Liver (tissue), 8 donors: ENCODE measurements at regions not wholly inside any gene's neighbourhood (a gene's known extent, or its start where the extent isn't known, plus 50 kb on each side); places are given as distances from the start of the nearest gene placed in this dataset.

Experiments
- DNase-seq: peaks from one replicate; pipeline ENCODE4 v3.0.0-alpha.2; 2017; ENCODE audit warnings: low spot score
- H3K27ac ChIP-seq, 2 donors: one replicate each; pipeline ENCODE4 v1.7.0; 2013; ENCODE audit warnings: inconsistent platforms in 2 of 2, low read length in 2 of 2, control low read depth in 1 of 2, low read depth in 1 of 2, mild to moderate bottlenecking in 1 of 2
- H3K27me3 ChIP-seq, 4 donors: one replicate each; pipeline versions ENCODE4 v1.6.1 to v1.7.0; 2013; ENCODE audit warnings: low read length in 3 of 4, inconsistent platforms in 1 of 4, mild to moderate bottlenecking in 1 of 4, moderate library complexity in 1 of 4; ENCODE audit not compliant: control insufficient read depth in 4 of 4, insufficient read depth in 4 of 4
- H3K36me3 ChIP-seq, 4 donors: one replicate each; pipeline versions ENCODE4 v1.6.1 to v1.7.0; 2013; ENCODE audit warnings: low read length in 3 of 4, mild to moderate bottlenecking in 3 of 4, low read depth in 1 of 4, moderate library complexity in 1 of 4; ENCODE audit not compliant: control insufficient read depth in 4 of 4, insufficient read depth in 3 of 4
- H3K4me1 ChIP-seq, 4 donors: one replicate each; pipeline versions ENCODE4 v1.6.1 to v1.7.0; 2013; ENCODE audit warnings: low read length in 3 of 4, mild to moderate bottlenecking in 3 of 4, moderate library complexity in 1 of 4; ENCODE audit not compliant: control insufficient read depth in 4 of 4, insufficient read depth in 4 of 4
- H3K4me3 ChIP-seq, 3 donors: one replicate each; pipeline versions ENCODE4 v1.6.1 to v1.7.0; 2013; ENCODE audit warnings: low read length in 3 of 3, control low read depth in 1 of 3, low read depth in 1 of 3, mild to moderate bottlenecking in 1 of 3
- H3K9ac ChIP-seq, 2 donors: one replicate each; pipeline ENCODE4 v1.7.0; 2013; ENCODE audit warnings: low read length in 2 of 2, mild to moderate bottlenecking in 2 of 2, moderate library complexity in 2 of 2, control low read depth in 1 of 2, low read depth in 1 of 2
- H3K9me3 ChIP-seq, 4 donors: one replicate each; pipeline versions ENCODE4 v1.6.1 to v1.7.0; 2013; ENCODE audit warnings: low read length in 3 of 4; ENCODE audit not compliant: control insufficient read depth in 4 of 4
- FOXA2 ChIP-seq: IDR thresholded peaks from 2 replicates; pipeline ENCODE4 v1.6.1; 2016; ENCODE audit warnings: antibody characterized with exemption
- GABPA ChIP-seq, 2 donors: IDR thresholded peaks in 1 of 2; conservative IDR thresholded peaks in 1 of 2; 2 replicates each; pipeline ENCODE4 v1.6.1; 2016; ENCODE audit warnings: antibody characterized with exemption in 2 of 2, mild to moderate bottlenecking in 1 of 2, moderate library complexity in 1 of 2
- HNF4A ChIP-seq, 2 donors: conservative IDR thresholded peaks; 2 replicates each; pipeline ENCODE4 v1.6.1; 2016; ENCODE audit warnings: antibody characterized with exemption in 2 of 2, mild to moderate bottlenecking in 2 of 2
- HNF4G ChIP-seq: IDR thresholded peaks from 2 replicates; pipeline ENCODE4 v1.6.1; 2016; ENCODE audit warnings: antibody characterized with exemption
- RAD21 ChIP-seq, 2 donors: IDR thresholded peaks; 2 replicates each; pipeline ENCODE4 v1.6.1; 2016; ENCODE audit warnings: antibody characterized with exemption in 2 of 2, mild to moderate bottlenecking in 2 of 2
- REST ChIP-seq: IDR thresholded peaks from 2 replicates; pipeline ENCODE4 v1.6.1; 2016; ENCODE audit warnings: antibody characterized with exemption, mild to moderate bottlenecking
- RXRA ChIP-seq, 2 donors: IDR thresholded peaks; 2 replicates each; pipeline ENCODE4 v1.6.1; 2017 to 2018; ENCODE audit warnings: antibody characterized with exemption in 2 of 2, mild to moderate bottlenecking in 1 of 2
- TAF1 ChIP-seq: conservative IDR thresholded peaks from 2 replicates; pipeline ENCODE4 v1.6.1; 2016; ENCODE audit warnings: antibody characterized with exemption, mild to moderate bottlenecking
- YY1 ChIP-seq: IDR thresholded peaks from 2 replicates; pipeline ENCODE4 v1.6.1; 2016; ENCODE audit warnings: antibody characterized with exemption, mild to moderate bottlenecking
- WGBS: extraction: QIAGEN DNeasy Blood & Tissue Kit; methylation state at CpG from one replicate; pipeline ENCODE4 v1.1.7; 2013; 5-methylcytosine and 5-hydroxymethylcytosine counted together
- TF ChIP-seq, protein P1 (sequence below): fragments of 150-350 bp; IDR thresholded peaks from 2 replicates; pipeline ENCODE4 v1.5.1; 2017; ENCODE audit warnings: improper control_type of control experiment, low read depth, low read length; ENCODE audit not compliant: missing input control
- TF ChIP-seq, protein P2 (sequence below): IDR thresholded peaks from 2 replicates; pipeline ENCODE4 v1.6.1; 2016; ENCODE audit warnings: antibody characterized with exemption
- TF ChIP-seq, protein P3 (sequence below): IDR thresholded peaks from 2 replicates; pipeline ENCODE4 v1.6.1; 2016; ENCODE audit warnings: antibody characterized with exemption
- donor health status: healthy.
- donor health status: healthy.
- donor health status: healthy.
- donor health status: healthy.
- donor health status: healthy.

DNA sequence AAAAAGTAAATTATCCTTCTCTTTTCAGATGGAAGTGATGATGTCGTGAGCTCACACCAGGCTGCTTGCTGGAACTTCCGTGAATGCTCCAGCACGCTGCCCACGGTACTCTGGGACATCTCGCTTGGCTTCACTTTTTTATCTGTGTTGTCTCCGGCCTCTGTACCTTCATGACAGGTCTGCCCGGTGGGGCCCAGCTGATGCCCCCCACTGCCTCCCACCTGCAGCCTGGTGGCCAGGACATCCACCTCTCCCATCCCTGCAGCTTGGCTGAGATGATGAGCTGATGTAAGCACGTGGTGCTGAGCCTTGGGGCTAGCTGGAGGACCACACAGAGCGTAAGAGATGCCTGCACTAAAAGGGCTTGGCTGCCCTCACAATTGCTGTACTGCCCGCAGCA is 59.0 kb upstream of the HELT start:
- no peak for TF ChIP-seq HNF4G
- TF ChIP-seq GABPA (IDR thresholded peaks at IDR 0.05 in 1 of 2, conservative IDR thresholded peaks at IDR 0.05 in 1 of 2): no peak
- no peaks in the 10 kb centered on the region for H3K27me3 ChIP-seq
- H3K9me3 ChIP-seq: no peaks in the 10 kb centered on the region
- H3K9ac ChIP-seq: no peak overlapping the region
- no peaks in the 10 kb centered on the region for H3K36me3 ChIP-seq
- no peak overlapping the region for H3K27ac ChIP-seq
- WGBS: 94% methylated on average over 10 of the region's 10 CpGs
- no peak overlapping the region for H3K4me3 ChIP-seq
- no peak for DNase-seq
- H3K4me1 ChIP-seq: peaks cover 6 to 21% (median 15%) of the 10 kb centered on the region in 4 donors

DNA sequence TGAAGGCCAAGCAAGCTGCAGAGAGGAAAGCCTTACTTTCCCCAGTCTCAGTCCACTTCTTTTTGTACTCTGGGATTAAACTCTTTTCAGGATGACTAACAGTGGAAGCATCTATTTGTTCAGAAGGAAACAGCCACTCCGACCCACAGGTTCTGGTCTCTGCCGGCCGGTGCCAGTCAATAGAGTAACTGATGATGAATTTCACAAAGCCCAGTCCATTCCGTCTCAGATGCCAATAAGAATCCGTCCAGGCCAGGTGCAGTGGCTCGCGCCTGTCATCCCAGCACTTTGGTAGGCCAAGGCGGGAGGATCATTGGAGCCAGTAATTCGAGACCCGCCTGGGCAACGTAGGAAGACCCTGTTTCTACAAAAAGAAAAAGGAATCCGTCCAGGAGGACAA is 58.5 kb upstream of the HELT start:
- Histone ChIP-seq H3K27ac (peak overlapping the region in 1 of 2 donors; percentile 19), H3K9ac (no peak overlapping the region), H3K4me1 (peaks cover 6 to 21% (median 15%) of the 10 kb centered on the region in 4 donors), H3K9me3 (no peaks in the 10 kb centered on the region), H3K4me3 (no peak overlapping the region), H3K36me3 (no peaks in the 10 kb centered on the region), H3K27me3 (no peaks in the 10 kb centered on the region)
- DNase-seq: no peak
- 90% methylated on average over 12 of the region's 12 CpGs for WGBS
- TF ChIP-seq RAD21 (IDR thresholded peaks at IDR 0.05): no peak
- TF ChIP-seq GABPA (IDR thresholded peaks at IDR 0.05 in 1 of 2, conservative IDR thresholded peaks at IDR 0.05 in 1 of 2): no peak
- TF ChIP-seq FOXA2: no peak
- no peak for TF ChIP-seq HNF4A (conservative IDR thresholded peaks at IDR 0.05)
- TF ChIP-seq, protein P1, sequence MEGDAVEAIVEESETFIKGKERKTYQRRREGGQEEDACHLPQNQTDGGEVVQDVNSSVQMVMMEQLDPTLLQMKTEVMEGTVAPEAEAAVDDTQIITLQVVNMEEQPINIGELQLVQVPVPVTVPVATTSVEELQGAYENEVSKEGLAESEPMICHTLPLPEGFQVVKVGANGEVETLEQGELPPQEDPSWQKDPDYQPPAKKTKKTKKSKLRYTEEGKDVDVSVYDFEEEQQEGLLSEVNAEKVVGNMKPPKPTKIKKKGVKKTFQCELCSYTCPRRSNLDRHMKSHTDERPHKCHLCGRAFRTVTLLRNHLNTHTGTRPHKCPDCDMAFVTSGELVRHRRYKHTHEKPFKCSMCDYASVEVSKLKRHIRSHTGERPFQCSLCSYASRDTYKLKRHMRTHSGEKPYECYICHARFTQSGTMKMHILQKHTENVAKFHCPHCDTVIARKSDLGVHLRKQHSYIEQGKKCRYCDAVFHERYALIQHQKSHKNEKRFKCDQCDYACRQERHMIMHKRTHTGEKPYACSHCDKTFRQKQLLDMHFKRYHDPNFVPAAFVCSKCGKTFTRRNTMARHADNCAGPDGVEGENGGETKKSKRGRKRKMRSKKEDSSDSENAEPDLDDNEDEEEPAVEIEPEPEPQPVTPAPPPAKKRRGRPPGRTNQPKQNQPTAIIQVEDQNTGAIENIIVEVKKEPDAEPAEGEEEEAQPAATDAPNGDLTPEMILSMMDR: no peak
- TF ChIP-seq, protein P2, sequence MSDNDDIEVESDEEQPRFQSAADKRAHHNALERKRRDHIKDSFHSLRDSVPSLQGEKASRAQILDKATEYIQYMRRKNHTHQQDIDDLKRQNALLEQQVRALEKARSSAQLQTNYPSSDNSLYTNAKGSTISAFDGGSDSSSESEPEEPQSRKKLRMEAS: no peak
- no peak for TF ChIP-seq TAF1
- TF ChIP-seq, protein P3, sequence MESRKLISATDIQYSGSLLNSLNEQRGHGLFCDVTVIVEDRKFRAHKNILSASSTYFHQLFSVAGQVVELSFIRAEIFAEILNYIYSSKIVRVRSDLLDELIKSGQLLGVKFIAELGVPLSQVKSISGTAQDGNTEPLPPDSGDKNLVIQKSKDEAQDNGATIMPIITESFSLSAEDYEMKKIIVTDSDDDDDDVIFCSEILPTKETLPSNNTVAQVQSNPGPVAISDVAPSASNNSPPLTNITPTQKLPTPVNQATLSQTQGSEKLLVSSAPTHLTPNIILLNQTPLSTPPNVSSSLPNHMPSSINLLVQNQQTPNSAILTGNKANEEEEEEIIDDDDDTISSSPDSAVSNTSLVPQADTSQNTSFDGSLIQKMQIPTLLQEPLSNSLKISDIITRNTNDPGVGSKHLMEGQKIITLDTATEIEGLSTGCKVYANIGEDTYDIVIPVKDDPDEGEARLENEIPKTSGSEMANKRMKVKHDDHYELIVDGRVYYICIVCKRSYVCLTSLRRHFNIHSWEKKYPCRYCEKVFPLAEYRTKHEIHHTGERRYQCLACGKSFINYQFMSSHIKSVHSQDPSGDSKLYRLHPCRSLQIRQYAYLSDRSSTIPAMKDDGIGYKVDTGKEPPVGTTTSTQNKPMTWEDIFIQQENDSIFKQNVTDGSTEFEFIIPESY: no peak
- TF ChIP-seq RXRA (IDR thresholded peaks at IDR 0.05): no peak
- TF ChIP-seq REST: no peak
- TF ChIP-seq YY1: no peak
